ENCODE measurements at regions not wholly inside any gene's neighbourhood (a gene's known extent, or its start where the extent isn't known, plus 50 kb on each side); places are given as distances from the start of the nearest gene placed in this dataset.

DNA sequence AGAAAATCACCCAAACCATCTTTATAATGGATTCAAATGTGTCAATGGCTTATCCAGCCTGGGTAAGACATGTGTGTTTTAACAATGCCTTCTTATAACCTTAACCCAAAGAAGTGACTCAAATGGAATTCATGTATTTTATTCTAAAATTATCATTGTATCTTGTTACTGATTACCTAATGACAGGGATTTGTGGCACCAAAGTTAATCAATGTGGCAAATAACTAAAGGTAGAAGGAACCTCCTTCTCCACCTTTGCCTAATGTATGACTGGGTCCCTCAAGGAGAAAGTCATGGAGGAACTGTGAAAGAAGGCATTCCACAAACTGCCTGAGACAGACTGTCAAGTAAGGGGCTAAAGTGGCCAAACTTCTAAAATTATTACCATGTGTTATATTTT lies 84.4 kb upstream of the ITGA1 start:
- TF ChIP-seq, protein P1, sequence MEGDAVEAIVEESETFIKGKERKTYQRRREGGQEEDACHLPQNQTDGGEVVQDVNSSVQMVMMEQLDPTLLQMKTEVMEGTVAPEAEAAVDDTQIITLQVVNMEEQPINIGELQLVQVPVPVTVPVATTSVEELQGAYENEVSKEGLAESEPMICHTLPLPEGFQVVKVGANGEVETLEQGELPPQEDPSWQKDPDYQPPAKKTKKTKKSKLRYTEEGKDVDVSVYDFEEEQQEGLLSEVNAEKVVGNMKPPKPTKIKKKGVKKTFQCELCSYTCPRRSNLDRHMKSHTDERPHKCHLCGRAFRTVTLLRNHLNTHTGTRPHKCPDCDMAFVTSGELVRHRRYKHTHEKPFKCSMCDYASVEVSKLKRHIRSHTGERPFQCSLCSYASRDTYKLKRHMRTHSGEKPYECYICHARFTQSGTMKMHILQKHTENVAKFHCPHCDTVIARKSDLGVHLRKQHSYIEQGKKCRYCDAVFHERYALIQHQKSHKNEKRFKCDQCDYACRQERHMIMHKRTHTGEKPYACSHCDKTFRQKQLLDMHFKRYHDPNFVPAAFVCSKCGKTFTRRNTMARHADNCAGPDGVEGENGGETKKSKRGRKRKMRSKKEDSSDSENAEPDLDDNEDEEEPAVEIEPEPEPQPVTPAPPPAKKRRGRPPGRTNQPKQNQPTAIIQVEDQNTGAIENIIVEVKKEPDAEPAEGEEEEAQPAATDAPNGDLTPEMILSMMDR (IDR thresholded peaks at IDR 0.05), result no peak
- TF ChIP-seq POLR2A (IDR thresholded peaks at IDR 0.05) (no peak), POLR2AphosphoS5 (IDR thresholded peaks at IDR 0.05) (no peak)
